HG02970 (cell line): ENCODE measurements at regions not wholly inside any gene's neighbourhood (a gene's known extent, or its start where the extent isn't known, plus 50 kb on each side); places are given as distances from the start of the nearest gene placed in this dataset.
"Not testable (repeated sequence)": the region's sequence is repeated elsewhere in the genome, so short reads cannot be mapped to it uniquely, and the experiment has no call there.

Experiments
- ATAC-seq: cut with Tn5 transposase; IDR thresholded peaks from one replicate; pipeline ENCODE4 v1.9.1; 2021; ENCODE audit warnings: mild to moderate bottlenecking, moderate library complexity, moderate number of reproducible peaks; ENCODE audit not compliant: unreplicated experiment, low FRiP score

DNA sequence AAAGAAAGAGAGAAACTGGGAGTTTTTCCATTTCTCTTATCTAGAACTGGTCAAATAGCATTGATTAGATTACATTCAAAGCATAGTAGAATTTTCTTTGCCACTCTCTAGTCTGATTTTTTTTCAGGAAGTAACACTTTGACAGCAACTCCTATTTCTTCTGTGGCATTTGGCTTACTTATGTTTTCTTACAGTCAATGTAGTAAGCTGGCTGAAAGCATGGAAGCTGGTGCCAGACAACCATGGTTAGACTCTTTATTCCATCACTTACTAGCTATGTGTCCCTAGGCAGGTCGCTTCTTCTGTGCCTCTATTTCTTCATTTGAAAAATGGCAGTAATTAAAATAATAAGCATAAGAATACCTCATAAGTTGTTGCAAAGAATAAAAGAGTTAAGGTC lies 54.2 kb upstream of the OPRM1 start:
- ATAC-seq: no peak

DNA sequence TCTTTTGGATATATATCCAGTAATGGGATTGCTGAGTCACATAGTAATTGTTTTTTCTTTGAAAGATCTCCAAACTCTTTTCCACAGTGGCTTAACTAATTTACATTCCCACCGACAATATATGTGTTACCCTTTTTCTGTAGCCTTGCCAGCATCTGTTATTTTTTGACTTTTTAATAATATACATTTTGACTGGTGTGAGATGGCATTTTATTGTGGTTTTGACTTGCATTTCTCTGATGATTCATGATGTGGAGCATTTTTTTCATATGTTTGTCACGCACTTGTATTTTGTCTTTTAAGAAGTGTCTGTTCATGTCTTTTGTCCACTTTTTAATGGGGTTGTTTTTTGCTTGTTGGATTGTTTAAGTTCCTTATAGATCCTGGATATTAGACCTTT lies 58.9 kb upstream of the OPRM1 start:
- no peak for ATAC-seq

DNA sequence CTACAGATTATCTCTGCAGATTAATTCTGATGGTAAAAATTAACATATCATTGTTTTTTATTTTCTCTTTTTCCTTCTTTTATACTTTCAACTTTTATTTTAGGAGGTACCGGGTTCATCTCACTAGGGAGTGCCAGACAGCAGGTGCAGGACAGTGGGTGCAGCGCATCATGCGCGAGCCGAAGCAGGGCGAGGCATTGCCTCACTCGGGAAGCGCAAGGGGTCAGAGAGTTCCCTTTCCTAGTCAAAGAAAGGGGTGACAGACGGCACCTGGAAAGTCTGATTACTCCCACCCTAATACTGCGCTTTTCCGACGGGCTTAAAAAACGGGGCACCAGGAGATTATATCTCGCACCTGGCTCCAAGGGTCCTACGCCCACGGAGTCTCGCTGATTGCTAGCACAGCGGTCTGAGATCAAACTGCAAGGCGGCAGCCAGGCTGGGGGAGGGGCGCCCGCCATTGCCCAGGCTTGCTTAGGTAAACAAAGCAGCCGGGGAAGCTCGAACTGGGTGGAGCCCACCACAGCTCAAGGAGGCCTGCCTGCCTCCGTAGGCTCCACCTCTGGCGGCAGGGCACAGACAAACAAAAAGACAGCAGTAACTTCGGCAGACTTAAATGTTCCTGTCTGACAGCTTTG lies 60.0 kb upstream of the OPRM1 start:
- ATAC-seq: not testable (repeated sequence)

DNA sequence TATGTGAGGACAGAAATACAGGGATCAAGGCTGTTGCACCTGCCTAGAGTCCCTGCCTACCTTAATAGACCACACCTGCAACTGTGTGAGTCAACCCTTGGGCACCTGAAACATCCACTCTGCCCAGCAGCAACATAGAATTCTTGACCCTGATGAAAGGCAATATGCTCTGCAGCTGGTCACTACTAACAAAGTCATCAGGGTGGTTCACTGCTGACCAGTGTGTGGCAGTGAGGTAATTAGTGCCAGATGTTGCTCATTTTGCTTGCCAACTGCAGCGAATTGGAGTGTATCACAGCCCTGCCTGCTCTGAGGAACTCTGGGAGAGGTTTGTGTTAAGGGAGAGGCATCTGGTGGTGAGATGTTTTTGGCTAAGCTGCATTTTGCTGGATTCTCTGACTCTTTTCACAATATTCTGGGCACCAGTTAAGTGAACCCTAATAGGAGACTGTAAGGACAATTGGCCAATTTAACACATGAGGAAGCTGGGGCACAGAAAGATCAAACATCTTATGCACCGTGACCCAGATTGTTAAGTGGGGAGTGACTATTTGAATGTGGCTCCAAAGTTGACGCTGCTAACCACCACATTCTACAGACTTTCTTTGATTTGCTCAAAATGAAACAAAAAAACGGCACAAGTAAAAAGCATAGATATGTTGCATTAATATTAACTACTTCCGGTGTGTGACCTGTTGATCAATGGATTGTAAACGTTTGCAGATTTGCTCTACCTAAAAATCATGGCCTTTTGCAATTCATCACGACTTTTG lies 61.9 kb upstream of the OPRM1 start:
- ATAC-seq: no peak

DNA sequence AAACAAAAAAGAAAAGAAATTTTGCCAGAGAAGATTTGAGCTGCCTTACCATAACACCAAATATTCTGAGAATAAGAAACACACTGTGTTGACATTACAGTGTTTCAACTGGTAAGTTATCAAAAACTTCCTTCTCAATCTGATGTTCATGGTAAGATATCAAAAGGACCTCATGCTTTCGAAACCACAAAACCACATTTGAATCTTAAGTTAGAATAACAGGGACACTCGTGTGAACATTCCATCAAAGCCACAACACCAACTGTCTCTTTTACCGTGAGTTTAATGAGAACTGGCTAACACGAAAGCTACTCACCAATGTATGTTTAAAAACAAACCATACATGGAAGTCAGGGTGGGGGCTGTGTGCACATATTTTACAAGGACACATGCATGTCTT lies 73.0 kb upstream of the OPRM1 start:
- no peak for ATAC-seq

DNA sequence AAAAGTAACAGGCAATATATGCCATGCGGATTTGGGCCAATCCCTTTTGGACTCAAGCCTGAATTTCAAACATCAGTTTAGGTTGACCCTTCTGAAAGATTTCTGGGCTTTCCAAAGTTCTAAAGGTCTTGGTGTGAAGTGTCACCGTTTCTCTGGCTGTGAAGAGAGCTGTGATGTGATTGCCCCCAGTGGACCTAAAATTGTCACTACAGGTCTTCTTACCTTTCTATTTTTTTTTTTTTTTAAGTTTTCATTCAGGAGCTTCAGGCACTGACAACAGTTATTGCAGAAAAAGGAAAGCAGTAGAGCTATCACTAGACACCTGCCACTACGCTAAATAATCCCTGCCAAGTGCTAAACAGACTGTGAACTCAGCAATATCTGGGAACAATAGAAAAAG lies 75.7 kb upstream of the OPRM1 start:
- no peak for ATAC-seq

DNA sequence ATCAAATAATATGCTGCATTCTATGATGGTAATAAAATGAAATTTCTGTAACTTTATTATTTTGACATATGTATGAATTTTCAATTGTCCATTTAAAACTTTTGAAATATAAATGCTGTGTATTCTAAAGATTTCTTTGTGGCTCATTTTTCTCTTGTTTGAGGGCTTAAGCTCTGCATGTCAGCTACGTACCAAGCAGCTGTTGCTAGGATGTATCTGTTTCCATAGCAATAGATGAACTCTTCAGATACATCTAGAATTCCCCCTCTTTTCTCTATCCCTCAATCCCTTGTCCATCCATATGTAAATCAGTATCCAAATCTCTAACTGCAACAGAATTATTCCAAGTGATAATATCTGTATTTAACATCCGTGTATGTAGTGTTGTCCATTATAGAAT lies 76.5 kb upstream of the OPRM1 start:
- ATAC-seq: no peak

DNA sequence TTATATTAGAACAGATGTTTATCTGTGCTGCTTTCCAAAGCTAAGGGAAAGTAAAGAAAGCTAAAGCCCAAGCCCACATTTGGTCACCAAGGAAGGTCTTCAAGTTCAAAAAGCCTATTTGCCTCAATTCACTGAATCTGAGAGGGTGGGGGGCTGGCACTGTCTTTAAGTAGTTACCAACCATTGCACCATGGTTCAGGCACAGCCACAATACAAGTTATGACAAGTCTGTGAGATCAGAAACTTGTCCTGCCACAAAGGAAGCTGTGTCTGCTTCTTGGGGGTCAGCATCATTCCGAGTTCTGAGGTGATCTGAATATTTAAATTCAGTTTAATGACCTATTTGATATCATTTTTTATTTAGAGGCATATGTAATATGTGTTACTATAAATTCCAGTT lies 78.3 kb upstream of the OPRM1 start:
- no peak for ATAC-seq

DNA sequence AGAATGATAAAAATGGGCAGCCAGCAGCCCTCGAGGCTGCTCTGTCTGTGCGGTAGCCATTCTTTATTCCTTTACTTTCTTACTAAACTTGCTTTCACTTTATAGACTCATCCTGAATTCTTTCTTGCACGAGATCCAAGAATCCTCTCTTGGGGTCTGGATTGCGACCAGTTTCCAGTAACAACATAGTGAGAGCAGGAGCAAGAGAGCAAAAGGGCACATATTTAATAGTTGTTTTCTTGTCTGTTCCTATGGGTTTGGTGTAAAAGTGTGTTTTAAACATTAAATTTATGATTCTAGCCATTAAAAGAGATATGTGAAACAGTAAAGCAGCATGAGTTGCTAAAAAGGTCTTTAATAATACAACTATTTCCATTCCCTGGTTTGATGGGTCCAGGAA lies 78.8 kb upstream of the OPRM1 start:
- ATAC-seq: no peak

DNA sequence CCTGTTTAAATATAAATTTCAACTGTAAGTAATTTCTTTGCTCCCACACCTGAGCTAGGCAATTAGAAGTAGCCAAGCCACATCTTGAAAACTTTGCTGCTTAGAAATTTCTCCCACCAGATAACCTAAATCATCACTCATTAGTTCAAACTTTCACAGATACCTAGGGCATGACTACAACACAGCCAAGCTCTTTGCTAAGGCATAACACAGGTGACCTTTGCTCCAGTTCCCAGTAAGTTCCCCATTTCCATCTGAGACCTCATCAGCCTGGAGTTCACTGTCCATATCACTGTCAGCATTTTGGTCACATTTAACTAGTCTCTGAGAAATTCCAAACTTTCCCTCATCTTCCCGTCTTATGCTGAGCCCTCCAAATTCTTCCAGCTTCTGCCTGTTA lies 79.8 kb upstream of the OPRM1 start:
- ATAC-seq: no peak

DNA sequence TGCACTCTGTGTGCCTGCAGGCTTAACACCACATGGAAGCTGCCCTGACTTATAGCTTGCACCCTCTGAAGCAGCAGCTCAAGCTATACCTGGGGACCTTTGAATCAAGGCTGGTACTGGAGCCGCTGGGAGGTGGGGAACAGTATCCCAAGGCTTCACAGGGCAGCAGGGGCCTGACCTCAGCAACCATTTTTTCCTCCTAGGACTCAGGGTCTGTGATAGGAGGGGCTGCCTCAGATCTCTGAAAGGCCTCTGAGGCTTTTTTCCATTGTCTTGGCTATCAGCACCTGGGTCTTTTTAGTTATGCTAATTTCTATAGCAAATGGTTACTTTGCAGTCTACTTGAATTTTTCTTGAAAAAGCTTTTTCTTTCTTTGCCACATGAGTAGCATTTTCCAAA lies 80.2 kb upstream of the OPRM1 start:
- no peak for ATAC-seq

DNA sequence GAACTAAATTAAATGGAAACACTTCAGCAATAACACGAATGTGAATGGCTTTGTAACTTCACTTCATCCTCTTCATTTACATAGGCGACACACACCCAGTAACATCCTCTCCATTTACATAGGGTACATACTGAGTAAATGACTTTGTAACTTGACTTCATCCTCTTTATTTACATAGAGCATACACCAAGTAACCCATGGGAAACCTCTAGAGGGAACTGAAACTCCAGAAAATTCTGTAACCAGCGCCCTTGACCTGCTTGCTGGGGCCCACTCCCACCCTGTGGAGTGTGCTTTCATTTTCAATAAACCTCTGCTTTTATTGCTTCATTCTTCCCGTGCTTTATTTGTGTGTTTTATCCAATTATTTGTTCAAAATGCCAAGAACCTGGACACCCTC lies 81.6 kb upstream of the OPRM1 start:
- peak; percentile 94 for ATAC-seq

DNA sequence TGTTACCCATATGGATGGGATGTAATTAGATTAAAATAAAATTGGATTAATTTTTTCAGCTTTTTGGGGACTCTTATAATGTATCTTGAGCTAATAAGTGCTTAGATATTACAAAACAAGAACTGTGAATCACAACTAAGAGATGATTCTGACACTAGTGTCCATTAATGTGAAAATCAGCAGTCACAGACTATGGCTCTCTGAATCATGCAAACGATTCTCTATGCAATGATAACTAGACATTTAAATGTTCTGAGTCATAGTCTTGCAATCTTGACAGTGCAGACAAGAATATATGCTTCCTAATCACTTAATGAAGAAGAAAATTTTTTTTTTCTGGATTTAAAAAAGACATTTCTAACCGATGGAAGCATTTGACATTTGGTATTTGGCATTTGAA lies 82.2 kb upstream of the OPRM1 start:
- ATAC-seq: no peak

DNA sequence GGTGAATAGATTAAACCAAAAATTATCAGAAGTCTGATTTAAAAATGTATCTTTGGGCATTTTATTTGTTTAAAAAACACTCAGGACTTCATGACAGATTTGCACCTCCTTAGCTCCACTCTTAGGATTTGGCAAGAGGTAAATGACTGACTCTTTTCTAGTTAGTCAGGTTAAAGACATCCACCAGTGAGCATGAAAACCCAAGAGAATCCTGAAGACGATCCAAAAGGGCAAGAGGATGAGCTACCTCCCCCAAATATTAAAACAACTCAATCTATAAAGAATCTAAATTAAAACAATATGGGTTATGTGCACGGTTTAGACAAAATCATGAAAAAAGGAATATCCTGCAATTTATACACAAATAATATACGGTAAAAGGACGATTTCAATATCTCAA lies 89.4 kb upstream of the OPRM1 start:
- no peak for ATAC-seq

DNA sequence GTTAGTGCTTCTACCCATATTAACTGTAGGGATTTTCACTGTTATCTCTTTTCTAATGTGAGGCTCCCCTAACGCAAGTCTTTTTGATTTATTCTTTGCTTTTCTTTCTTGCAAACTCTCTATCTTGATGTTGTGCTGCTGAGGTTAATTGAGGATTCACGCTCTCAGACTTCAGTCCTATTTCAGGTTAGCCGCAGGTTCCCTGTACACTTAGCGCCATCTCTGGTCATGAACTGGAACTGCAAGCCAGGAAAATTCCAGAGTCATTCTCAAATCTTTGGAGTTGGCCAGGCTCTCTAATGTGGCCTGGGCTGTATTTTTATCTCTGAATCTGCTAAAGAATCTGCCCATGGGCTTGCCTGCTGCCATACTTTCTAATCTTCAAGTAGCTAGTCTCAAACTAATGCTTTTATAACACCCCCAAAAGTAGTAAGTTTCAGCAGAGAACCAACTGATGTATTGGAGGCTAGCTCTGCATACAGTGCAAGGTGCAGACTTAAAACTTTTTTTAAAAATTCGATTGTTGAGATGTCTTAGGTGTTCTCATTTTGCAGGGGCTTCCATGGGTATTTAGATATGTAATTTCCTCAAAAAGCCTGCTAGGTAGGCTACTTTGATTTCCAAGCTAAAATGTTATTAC lies 91.1 kb upstream of the OPRM1 start:
- no peak for ATAC-seq

DNA sequence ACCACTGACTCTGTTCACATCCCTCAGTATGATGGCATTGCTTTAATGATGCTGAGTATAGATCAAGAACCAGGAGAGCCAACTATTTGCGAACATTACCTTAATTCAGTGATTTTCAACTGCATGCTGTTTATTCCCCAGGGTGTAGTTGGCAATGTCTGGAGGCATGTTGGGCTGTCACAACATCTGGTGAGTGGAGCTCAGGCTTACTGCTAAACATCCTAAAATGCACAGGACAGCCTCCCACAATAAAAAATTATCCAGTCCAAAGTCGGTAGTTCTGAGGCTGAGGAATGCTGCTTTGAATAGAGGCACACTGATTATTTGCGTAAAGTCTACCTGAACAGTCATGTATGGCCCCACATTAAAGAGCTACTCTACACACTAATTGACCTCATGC lies 94.8 kb upstream of the OPRM1 start:
- ATAC-seq: no peak

DNA sequence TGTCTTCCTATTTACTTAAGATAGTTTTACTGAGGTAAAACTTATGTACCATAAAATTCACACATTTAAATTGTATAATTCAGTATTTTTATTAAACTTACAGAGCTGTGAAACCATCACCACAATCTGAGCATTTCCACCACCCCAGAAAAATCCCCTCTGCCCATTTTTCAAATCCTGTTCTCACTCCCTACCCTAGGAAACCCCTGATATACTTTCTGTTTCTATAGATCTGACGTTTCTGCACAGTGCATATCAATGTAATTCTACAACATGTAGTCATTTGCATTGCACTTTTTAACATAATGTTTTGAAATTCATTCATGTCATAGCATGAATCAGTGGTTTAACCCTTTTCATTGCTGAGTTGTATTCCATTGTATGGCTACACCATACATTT lies 96.7 kb upstream of the OPRM1 start:
- ATAC-seq: no peak

DNA sequence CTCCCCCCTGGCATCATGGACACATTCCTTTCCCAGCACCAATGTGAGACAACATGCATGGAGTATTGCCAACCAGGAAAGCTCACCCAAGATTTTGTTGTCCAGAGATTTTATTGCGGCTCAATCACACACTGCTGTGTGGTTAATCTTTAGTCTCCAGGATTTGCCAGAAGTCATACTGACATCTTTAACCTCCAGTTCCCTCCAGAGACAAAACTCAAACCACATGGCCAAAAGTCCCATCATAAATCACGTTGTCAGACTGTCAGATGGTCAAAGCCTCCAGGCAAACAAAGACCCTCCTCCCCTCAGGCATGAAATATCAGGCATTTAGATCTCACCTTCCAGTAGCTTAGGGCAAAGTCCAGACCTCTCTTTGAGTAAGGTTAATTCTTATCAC lies 97.3 kb upstream of the OPRM1 start:
- ATAC-seq: no peak

DNA sequence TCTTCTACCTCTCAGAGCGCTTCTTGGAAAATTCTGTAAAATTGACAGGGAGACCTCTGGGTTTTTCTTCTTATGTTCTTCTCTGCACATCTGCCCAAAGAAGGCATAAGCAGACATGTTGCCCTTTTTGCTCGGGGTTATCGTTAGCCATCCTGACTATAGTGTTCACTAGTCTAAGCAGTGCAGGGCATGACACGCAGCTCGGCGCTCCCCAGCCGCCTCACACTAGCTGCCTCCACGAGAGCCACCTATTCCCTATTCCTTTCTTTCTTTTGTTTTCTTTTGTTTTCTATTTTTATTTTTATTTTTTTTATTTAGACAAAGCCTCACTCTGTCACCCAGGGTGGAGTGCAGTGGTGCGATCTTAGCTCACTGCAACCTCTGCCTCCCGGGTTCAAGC lies 100.2 kb upstream of the OPRM1 start:
- no peak for ATAC-seq

DNA sequence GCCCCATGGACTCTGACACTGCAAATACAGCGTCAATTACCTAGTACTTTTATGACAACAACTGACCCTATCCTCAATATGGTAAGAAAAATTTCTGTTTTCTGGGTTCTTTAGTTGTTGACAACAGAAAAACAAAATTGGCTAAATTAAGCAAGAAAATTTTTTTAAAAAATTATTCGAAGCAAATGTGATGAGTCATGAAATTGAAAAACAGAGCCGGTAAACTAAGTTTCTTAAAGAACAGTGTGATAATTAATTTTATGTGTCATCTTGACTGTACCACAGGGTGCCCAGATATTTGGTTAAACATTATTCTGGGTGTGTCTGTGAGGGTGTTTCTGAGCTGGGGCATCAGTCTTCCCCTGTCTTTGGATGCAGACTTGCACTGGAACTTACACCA lies 107.6 kb upstream of the OPRM1 start:
- ATAC-seq: no peak

DNA sequence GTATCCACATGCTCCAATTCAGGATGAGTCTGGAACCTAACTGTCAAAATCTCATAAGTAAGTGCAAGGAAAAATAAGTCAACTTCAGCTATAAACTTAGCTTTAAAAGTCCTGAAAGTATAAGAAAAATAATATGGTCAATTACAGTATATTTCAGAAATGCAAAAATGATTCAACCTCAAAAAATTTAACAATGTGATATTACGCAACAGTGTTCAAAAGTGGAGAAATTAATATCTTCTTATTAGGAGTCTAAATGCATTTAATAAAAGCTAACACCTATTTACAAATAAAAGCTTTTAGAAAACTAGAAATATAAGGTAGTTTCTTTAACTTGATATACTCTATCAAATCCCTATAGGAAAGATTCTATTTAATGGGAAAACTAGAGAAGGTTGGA lies 111.2 kb upstream of the OPRM1 start:
- no peak for ATAC-seq
